ENCODE measurements at regions not wholly inside any gene's neighbourhood (a gene's known extent, or its start where the extent isn't known, plus 50 kb on each side); places are given as distances from the start of the nearest gene placed in this dataset.
"Not testable (repeated sequence)": the region's sequence is repeated elsewhere in the genome, so short reads cannot be mapped to it uniquely, and the experiment has no call there.

- DNase-seq (ENCODE audit: low read depth); H3K4me3 ChIP-seq (ENCODE audit: low read depth, low read length): not testable (repeated sequence)
Observed at GRCh38 chr2:111278133-111278532, 157.4 kb downstream of the BCL2L11 start.

- DNase-seq (ENCODE audit: low read depth); H3K4me3 ChIP-seq (ENCODE audit: low read depth, low read length): not testable (repeated sequence)
Observed at GRCh38 chr2:111280709-111281286, 160.1 kb downstream of the BCL2L11 start.

GRCh38 chr2:111282162-111282561, 161.4 kb downstream of the BCL2L11 start:
- H3K4me3 ChIP-seq (ENCODE audit: low read depth, low read length); DNase-seq (ENCODE audit: low read depth): not testable (repeated sequence)

GRCh38 chr2:111287646-111288568, 167.2 kb downstream of the BCL2L11 start:
- not testable (repeated sequence) for DNase-seq (ENCODE audit: low read depth); H3K4me3 ChIP-seq (ENCODE audit: low read depth, low read length)

GRCh38 chr2:111290370-111290769, 169.7 kb downstream of the BCL2L11 start:
- not testable (repeated sequence) for DNase-seq (ENCODE audit: low read depth); H3K4me3 ChIP-seq (ENCODE audit: low read depth, low read length)

GRCh38 chr2:111291566-111291965, 170.9 kb downstream of the BCL2L11 start:
- not testable (repeated sequence) for DNase-seq (ENCODE audit: low read depth); H3K4me3 ChIP-seq (ENCODE audit: low read depth, low read length)

GRCh38 chr2:111292232-111292968, 171.7 kb downstream of the BCL2L11 start:
- DNase-seq (ENCODE audit: low read depth); H3K4me3 ChIP-seq (ENCODE audit: low read depth, low read length): not testable (repeated sequence)

- not testable (repeated sequence) for H3K4me3 ChIP-seq (ENCODE audit: low read depth, low read length); DNase-seq (ENCODE audit: low read depth)
Observed at GRCh38 chr2:111294699-111295098, 174.0 kb downstream of the BCL2L11 start.

- H3K4me3 ChIP-seq (ENCODE audit: low read depth, low read length); DNase-seq (ENCODE audit: low read depth): not testable (repeated sequence)
Observed at GRCh38 chr2:111296122-111296804, 175.5 kb downstream of the BCL2L11 start.

GRCh38 chr2:111297128-111297527, 176.4 kb downstream of the BCL2L11 start:
- not testable (repeated sequence) for H3K4me3 ChIP-seq (ENCODE audit: low read depth, low read length)

GRCh38 chr2:111298927-111299326, 178.2 kb downstream of the BCL2L11 start:
- H3K4me3 ChIP-seq (ENCODE audit: low read depth, low read length); DNase-seq (ENCODE audit: low read depth): not testable (repeated sequence)

More at GRCh38 chr2:111297128-111297527, 176.4 kb downstream of the BCL2L11 start:
- not testable (repeated sequence) for DNase-seq (ENCODE audit: low read depth)

GRCh38 chr2:111299635-111300034, 178.9 kb downstream of the BCL2L11 start:
- not testable (repeated sequence) for H3K4me3 ChIP-seq (ENCODE audit: low read depth, low read length); DNase-seq (ENCODE audit: low read depth)

GRCh38 chr2:111301677-111302076, 181.0 kb downstream of the BCL2L11 start:
- H3K4me3 ChIP-seq (ENCODE audit: low read depth, low read length); DNase-seq (ENCODE audit: low read depth): not testable (repeated sequence)

- DNase-seq (ENCODE audit: low read depth) = not testable (repeated sequence)
Observed at GRCh38 chr2:111302397-111303218, 181.9 kb downstream of the BCL2L11 start.

GRCh38 chr2:111307302-111307701, 186.6 kb downstream of the BCL2L11 start:
- not testable (repeated sequence) for DNase-seq (ENCODE audit: low read depth); H3K4me3 ChIP-seq (ENCODE audit: low read depth, low read length)

More at GRCh38 chr2:111302397-111303218, 181.9 kb downstream of the BCL2L11 start:
- H3K4me3 ChIP-seq (ENCODE audit: low read depth, low read length) = not testable (repeated sequence)

- not testable (repeated sequence) for H3K4me3 ChIP-seq (ENCODE audit: low read depth, low read length); DNase-seq (ENCODE audit: low read depth)
Observed at GRCh38 chr2:111309231-111310075, 188.7 kb downstream of the BCL2L11 start.

GRCh38 chr2:111310395-111310794, 189.7 kb downstream of the BCL2L11 start:
- DNase-seq (ENCODE audit: low read depth); H3K4me3 ChIP-seq (ENCODE audit: low read depth, low read length): not testable (repeated sequence)
